ENCODE measurements at regions not wholly inside any gene's neighbourhood (a gene's known extent, or its start where the extent isn't known, plus 50 kb on each side); places are given as distances from the start of the nearest gene placed in this dataset.
"Not testable (repeated sequence)": the region's sequence is repeated elsewhere in the genome, so short reads cannot be mapped to it uniquely, and the experiment has no call there.

GRCh38 chr2:111514138-111514537, 369.9 kb downstream of the ANAPC1 start:
- TF ChIP-seq CTCF, POLR2A (IDR thresholded peaks at IDR 0.05): not testable (repeated sequence)

Measured in stomach (tissue), 4 donors.